ENCODE measurements at regions not wholly inside any gene's neighbourhood (a gene's known extent, or its start where the extent isn't known, plus 50 kb on each side); places are given as distances from the start of the nearest gene placed in this dataset.

DNA sequence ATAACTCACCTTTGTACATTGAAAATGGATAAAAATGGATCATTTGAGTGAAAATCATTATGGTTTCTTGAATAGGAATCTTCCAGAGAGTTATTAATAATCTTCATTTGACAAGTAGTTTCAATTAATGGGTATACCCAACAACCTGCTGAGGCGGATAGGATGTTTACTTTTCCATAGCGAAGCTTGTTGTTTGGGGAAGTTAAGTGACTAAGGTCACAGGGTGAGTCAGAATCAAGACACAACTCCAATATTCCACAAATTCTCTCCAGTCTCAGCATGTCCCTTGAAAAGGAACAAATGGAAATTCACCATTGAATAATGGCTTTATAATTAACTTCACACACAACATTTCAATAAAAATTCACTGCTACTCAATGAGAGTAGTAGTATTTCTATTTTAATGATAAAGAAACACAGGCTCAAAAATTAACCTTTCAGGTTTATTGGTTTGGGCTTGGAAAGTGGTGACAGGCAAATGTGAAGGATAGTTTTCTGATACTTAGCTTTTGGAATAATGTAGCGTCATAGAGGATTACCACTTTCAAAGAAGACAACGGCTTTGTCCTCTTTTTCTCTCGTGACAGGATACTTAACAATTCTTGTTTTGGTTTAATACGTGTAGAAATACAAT is 211.3 kb downstream of the GPD2 start:
- no peak for DNase-seq

DNA sequence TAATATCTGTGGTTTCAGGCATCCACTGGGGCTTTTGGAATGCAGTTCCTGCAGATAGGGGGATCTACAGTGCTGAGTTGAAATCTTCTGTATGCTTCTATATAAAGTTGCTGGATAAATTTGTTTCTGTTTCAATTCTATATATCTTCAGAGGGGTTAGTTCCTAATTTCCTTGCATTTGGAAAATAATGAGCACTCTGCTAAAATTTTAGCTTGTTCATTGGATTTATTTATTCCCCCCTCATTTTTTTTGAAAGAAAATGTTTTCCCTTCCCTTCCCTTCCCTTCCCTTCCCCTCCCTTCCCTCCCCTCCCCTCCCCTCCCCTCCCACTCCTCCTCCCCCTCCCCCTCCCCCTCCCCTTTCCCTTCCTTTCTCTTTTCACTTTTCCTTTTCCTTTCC is 212.3 kb downstream of the GPD2 start:
- no peak for DNase-seq

DNA sequence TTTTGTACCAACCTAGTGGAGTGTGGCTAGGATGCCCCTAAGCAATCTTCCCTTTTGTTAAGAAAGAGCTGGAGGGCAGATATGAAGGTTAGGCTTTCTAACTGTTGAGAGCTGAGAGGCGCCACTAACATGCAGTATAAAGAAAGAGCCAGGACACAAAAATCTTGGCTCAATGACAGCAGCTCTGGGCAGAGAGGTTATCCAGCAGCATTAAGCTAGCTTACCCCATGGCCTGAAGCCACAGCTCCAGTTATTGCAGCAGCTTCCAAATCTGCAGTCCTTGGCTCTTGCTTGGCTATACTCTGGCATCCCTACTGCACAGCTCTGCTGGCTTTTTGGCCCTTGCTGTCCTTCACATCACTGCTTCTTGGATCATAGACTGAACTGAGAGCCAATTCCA is 213.4 kb downstream of the GPD2 start:
- DNase-seq = no peak

DNA sequence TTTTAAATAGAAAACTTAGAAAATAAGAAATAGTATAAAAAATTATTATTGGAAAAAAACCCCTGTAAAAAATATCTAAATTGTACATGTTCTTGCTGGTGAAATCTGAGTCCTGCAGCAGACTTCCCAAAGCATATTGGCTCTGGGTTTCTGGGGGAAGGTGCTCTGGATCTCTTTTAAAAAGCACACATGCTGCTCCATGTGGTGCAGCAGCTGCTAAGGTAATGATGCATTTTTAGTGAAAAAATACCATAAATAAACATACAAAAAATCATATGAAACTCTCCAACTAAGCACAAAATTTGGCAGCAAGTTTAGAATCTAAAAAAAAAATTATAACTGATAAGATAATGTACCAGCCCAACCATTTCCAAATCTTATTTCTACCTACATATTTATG is 216.5 kb downstream of the GPD2 start:
- no peak for DNase-seq

DNA sequence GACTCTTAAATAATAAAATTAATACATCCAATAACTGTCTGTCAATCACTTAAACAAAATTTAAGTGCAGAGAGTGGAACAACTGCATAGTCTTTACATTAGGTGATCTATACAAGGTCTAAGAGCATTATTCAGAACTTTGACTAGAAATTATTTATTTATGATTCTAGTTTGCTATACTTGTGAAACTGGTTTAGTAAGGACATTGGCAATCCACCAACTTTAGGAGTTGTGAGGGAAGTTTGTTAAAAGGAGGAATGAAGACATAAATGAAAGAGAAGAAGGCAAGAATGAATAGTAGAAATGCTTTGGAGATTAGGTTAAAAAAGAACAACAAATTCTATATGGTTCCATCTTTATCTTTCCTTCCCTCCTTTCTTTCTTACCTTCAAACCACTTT is 217.5 kb downstream of the GPD2 start:
- DNase-seq = no peak

DNA sequence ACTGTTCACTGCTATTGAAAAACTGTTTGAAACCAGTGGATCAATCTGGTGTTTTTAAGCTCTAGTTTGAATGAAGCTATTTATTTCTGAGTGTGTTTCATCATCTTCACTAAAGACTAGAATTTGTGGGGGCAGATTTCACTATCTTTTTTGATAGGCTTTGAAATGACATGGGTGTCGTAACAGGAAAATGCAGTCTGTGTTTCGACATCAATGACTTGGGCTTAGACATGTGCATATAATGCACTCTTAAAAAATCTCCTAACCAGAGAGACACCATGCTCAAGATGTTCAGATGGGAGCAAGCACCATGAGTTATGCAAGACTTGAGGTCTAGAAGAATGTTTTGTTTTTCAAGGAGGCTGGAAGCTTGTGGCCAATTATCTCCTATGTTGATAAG is 221.6 kb downstream of the GPD2 start:
- no peak for DNase-seq

DNA sequence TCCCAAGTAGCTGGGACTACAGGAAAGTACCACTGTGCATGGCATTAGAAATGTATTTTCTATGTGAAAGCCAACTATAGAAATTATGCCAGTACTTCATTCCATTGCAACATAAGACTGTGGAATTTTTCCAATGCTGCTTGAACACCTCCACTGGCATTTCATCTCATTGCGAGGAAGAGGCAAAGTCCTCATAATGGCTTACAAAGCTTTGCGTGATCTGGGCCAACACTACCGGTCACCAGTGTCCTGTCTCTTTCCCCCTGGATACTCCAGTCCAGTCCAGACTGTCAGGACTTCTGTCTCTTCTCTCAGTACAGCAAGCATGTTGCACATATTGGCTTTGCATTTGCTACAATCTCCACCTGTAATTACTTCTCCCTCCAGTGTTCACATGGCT is 223.5 kb downstream of the GPD2 start:
- no peak for DNase-seq

DNA sequence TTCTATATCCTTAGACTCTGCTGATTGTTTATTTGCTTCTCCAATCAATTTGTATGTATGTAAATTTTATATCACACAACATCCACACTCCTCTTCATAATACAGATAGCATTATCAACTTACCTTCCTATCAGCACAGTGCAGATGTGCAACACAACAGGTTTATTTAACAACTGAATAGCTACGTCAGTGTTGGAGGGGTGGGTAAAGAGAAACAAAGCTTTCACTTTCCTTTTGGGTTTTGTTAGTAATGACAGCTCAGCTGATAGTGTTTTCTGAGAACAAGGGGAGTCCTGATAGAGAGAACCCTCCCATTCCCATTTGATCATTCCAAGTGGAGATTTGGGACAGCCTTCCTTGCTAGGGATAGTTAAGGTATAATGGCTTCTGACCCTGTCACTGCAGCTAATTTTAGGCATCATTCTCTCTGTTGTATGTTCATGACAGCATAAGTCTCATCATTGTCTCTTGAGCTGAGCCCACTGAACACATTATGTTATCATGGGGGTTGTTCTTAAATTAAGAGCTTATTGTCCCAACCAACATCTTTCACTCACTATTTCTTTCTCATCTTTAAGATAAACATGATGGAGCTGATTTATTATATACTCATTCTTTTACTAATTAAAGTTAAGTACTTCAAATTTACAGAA is 227.7 kb downstream of the GPD2 start:
- DNase-seq = no peak

DNA sequence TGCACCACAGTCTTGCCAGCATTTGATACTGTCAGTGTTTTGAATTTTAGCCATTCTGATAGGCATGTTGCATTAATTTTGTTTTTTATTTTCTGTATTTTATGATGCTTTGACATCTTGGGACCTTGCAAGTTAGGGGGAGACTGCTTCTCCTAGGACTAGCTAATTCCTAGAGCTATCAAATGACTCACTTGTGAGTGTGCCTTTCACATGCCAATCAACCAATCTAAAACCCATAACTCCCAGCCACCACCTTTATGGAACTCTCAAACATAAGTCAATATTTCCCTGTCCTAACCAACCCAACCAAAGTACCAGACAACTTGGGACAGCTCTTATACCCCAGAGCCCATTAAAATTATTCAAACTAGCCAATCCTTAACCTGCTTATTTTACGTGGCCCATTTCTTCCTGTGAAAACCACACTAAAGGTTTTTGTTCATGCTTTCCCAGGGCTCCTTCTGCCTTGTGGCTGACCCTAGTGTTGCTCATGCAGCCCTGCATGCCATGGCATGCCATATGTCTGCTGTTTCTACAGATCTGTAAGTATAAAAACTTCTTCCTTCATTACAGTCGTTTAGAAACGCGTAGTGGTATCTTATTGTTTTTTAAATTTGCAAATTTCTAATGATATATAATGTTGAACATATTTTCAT is 230.1 kb downstream of the GPD2 start:
- DNase-seq = no peak

DNA sequence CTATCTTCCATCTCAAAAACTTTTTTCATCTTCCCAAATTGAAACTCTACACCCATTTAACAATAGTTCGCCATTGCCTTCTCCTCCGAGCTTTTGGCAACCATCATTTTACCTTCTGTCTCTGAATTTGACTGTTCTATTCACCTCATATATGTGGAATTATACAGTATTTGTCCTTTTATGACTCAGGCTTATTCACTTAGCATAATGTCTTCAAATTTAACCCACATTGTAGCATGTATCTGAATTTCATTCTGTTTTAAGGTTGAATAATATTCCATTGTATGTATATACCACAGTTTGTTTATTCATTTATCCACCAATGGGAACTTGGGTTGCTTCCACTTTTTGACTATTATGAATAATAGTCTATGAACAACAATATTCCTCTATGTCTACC is 233.9 kb downstream of the GPD2 start:
- no peak for DNase-seq

DNA sequence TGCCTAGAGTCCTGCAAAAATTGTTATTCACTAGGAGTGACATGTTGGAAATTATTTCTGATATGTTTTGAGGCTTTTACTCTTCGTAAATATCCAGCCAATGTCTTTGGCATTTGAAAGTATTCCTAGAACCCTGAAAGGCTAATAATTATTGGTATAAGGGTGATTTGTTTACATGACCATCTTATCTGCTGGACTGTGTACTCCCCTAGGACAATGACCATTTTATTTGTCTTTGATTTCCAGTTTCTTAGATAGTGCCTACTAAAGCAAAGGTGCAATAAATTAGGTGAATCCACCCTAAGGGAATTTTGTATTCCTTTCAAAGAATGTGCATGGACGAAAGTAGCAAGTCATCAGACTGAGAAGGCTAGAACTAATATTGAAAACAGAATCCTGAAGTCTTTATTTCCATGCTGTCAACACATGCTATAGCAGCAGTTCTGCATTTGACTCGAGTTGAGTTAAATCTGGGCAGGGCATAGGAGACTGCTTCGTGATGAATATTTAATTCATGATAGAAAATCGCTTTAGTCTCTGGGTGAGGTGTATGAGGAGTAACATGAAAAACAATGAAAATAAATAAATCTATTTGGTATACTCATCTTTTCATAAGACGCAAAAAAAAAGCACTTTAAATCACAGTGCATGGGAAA is 235.7 kb downstream of the GPD2 start:
- no peak for DNase-seq

DNA sequence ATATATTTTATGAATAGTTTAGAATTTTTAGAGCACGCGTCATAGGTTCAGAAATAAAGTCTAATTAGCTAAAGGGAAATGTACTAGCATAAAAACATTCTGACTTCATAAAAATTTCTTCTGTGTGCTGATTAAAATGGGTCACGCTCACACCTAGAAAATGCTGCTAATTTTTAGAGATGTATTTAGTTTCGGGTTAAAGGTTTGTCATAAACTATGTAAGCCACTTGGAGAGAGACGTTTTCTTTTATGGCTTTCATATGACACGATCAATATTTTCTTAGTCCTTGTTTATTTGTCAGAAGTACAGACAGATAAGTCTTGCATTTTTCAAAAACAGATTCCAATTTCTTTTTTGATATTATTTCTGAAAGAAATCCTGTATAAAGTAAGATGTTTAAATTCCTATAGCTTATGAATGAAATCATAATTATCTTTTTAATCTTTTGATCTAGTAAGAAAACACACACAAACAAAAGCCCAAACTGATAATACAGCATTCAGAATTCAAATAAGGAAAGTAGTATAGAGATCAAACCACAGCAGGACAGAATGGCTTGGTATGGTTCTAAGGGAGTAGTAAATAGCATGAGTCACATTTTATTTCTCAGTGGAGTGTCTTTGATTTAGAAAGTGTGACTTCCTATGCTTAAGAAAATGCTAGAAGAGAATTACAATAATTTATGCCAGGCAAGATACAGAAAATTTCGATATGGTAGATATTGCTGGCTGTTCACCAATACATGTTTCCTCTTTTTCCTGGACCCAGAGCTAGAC is 236.6 kb downstream of the GPD2 start:
- no peak for DNase-seq

DNA sequence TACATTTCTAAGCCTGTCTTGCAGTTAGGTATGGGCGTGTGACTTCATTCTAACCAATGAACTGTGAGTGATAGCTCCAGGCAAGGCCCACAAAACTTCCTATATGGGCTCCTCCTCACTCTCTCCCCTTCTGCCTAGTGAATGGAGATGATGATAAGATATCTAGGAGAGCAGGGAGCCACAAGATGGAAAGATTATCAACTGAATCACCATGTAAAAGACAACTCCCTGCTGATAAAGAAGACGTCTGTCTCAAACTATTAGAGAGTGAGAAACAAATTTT is 237.1 kb downstream of the GPD2 start:
- no peak for DNase-seq

DNA sequence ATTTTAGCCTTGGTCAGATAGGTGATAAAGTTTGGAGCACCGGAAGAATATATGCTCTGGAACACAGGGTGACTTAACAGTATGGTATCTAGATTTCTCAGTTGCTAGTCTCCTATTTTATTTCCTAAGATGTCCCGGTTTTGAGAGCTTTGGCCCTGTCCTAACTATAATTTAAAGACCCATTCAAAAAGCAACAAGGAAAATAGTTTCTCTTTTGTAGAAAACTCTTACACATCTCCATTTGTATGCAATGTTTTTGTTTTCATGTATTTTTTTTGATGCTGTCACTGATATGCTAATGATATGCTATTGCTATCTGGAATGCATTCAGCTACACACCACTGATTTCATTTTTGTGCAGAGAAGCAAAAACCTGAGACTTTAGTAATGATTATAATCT is 237.8 kb downstream of the GPD2 start:
- DNase-seq = no peak

DNA sequence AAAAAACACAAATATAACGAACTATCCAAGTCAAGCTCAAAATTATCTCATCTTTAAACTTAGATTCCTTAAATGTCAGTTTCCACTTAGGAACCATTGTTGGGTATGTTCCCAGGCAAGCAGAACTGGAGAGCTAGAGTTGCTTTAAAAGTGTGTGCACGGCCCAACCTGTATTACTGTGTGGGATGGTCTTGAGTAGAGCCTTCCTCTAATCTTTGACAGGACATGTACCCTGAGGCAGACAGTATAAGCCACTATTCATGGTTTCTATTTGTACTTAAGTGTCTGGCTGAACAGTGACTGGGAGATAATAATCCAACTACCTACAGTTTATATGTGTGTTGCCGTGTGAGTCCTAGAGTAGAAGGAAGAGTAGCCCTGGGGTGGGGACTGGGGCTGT is 239.7 kb downstream of the GPD2 start:
- DNase-seq = no peak

DNA sequence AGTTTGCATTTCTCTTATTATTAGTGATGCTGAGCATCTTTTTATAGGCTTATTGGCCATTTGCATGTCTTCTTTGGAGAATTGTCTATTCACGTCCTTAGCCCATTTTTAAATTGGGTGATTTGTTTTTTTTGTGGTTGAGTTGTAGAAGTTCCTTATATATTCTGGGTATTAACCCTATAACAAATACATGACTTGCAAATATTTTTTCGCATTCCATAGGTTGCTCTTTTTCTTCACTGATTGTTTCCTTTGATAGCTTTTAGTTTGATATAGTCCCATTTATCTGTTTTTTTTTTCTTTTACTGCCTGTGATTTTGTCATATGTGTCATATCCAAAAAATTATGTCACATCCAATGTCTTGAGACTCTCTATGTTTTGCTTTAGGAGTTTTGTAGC is 243.6 kb downstream of the GPD2 start:
- DNase-seq = no peak

DNA sequence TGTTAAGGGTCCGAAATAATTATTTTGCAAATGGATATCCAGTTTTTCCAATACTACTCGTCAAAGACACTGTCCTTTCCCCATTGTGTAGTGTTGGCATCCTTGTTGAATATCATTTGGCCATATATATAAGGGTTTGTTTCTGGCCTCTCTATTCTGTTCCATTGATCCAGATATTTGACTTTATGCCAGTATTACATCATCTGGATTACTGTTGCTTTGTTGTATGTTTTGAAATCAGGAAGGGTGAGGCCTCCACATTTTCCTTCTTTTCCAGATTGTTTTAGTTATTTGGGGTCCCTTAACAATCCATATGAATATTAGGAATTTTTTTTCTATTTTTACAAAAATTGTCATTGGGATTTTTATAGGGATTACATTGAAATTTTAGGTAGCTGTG is 244.1 kb downstream of the GPD2 start:
- DNase-seq = no peak

DNA sequence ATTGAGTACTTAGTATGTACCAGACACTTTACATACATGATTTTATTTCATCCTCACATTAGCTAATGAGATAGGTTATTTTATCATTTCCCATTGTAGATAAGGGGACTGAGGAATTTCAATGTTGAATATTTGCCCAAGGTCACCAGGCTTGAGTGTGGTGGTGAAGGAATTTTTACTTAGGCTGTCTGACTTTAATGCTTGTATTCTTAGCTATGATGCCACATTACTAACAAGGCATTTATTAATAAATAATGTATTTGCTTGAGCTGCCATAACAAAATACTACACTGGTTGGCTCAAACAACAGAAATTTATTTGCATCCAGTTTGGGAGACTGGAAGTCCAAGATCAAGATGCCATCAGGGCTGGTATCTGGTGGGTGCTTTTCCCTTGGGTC is 250.9 kb downstream of the GPD2 start:
- no peak for DNase-seq

DNA sequence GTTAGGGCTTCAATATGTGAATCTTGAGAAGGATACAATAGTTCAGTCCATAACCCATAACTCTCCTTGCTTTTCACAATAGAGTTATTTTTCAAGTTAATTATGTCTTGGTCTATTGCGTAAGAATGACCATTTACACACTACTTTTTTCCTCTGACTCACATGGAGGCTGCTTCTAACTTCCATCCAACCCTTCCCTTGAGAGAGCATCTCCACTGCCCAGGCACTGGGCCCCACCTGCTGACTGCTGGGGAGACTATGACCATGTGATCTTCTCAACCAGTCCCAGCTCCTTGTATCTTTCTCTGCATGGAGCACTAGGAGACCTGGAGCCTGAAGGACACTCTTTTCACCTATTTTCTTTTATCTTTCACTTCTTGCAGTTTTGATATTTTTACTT is 251.5 kb downstream of the GPD2 start:
- DNase-seq = no peak

DNA sequence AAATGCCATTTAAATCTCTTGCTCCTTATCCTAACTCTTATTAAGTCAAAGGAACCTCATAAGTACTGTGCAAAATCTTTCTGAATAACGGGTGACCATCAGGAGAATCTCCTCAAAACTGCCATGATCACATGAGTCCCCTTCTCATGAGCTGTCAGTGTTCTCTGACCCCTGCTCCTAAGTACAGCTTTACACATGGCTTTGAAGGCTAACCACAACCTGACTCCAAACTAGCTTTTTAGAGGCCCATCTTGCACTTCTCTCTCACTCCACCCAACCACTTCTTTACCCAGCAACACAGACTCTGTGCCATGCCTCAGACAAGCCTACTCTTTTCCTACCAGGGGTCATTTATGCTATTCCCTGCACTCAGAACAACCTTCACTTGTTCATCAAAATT is 253.8 kb downstream of the GPD2 start:
- DNase-seq = no peak

DNA sequence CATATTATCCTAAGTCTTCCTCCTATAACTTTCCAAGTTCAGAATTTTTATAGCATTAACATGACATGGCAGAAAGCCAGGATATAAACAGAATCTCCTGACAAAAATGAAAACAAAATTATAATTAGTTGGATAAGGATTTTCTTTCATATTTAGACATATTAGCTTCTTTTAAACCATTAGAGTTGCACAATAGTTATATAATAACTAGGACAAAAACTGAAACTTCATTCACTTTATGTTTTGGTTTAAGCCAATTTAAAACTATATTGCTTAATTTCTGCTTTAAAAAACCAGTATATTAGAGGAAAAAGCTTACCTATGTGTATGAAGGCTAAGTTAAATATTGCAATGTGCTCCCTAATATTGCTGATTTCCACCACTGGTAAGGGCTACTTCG is 254.8 kb downstream of the GPD2 start:
- DNase-seq = no peak

DNA sequence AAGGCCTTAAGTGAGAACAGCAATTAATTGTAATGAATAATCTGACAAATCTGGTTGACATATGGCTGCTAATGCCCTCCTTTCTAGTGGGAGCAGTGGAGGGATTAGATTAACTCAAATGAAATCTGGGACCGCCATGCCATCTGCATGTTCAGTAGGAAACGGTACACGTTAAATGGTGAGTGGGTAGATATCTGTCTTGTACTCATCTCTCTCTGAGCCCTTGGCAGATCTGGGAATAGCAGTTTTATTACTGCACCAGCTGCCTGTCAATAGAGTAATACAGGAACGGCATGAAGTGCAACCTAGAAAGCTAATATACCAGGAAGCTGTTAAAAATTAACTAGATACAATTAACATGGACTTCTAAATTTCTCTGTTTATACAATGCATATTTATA is 258.8 kb downstream of the GPD2 start:
- no peak for DNase-seq

DNA sequence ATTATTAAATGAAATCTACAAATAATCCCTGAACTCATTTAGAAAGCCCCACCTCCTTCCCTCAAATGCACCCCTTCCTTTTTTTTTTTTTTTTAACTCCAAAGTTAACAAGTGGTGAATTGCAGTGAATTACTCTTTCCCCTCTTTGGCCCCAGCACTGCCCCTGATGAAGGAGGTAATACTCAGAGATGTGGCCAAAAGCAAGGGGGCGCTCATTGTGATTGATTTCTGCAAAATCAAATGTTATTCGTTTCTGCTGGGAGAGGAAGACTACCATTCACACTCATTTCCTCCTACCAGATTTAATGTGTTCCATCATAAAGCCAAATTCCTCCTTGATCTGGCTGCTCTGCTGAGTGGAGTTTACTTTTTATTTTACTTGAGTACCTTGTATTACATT is 259.4 kb downstream of the GPD2 start:
- DNase-seq = no peak

DNA sequence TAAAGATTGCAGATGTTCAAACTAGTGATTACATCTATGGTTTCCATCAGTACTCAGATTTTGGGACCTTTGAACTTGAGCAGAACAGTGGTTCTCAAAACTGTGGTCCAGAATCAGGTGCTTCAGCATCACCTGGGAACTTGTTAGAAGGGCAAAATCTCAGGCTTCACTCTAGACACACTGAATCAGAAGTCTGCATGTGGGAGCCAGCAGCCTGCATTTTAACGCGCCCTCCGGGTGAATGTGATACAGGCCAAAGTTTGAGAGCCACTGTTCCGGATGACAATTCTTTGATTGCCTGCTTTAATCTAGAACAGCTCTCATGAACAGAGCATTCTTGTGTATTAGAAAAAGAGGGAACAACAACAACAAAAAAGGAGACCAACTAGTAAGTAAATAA is 261.7 kb downstream of the GPD2 start:
- DNase-seq = no peak

Data from SHP77 treated with DMSO at 0.1 percent for 48 hours (cell line).